Stimulated activated CD4-positive, alpha-beta T cell treated with anti-CD3 and anti-CD28 coated beads, Interleukin-15, amount 100 ng/mL, for 24 hours (primary cell): ENCODE measurements at regions not wholly inside any gene's neighbourhood (a gene's known extent, or its start where the extent isn't known, plus 50 kb on each side); places are given as distances from the start of the nearest gene placed in this dataset.

Experiments
- DNase-seq: peaks from one replicate; pipeline ENCODE4 v3.0.0-alpha.2; 2020

GRCh38 chr1:222283147-222283768 is 264.6 kb downstream of the HHIPL2 start:
- no peak for DNase-seq

- DNase-seq, result no peak
These were observed 268.3 kb downstream of the HHIPL2 start for GRCh38 chr1:222279591-222279990.

- DNase-seq, result no peak
These were observed 269.4 kb downstream of the HHIPL2 start for GRCh38 chr1:222278501-222278900.

GRCh38 chr1:222275729-222276465 is 272.0 kb downstream of the HHIPL2 start:
- no peak for DNase-seq

GRCh38 chr1:222275001-222275728 is 272.7 kb downstream of the HHIPL2 start:
- no peak for DNase-seq

GRCh38 chr1:222266223-222267196 is 281.4 kb downstream of the HHIPL2 start:
- no peak for DNase-seq

GRCh38 chr1:222263791-222264190 is 284.1 kb downstream of the HHIPL2 start:
- peak; percentile 4 for DNase-seq

GRCh38 chr1:222257027-222257426 is 290.9 kb downstream of the HHIPL2 start:
- no peak for DNase-seq

GRCh38 chr1:222256058-222256457 is 291.8 kb downstream of the HHIPL2 start:
- DNase-seq, result no peak

- DNase-seq, result no peak
These were observed 295.1 kb downstream of the HHIPL2 start for GRCh38 chr1:222252788-222253187.

GRCh38 chr1:222251847-222252246 is 296.1 kb downstream of the HHIPL2 start:
- no peak for DNase-seq

GRCh38 chr1:222250376-222250775 is 297.5 kb downstream of the HHIPL2 start:
- no peak for DNase-seq

- no peak for DNase-seq
These were observed 300.0 kb downstream of the HHIPL2 start for GRCh38 chr1:222247811-222248310.

- no peak for DNase-seq
These were observed 300.8 kb downstream of the HHIPL2 start for GRCh38 chr1:222247081-222247480.

- DNase-seq, result peak; percentile 8
These were observed 304.0 kb downstream of the HHIPL2 start for GRCh38 chr1:222243902-222244301.

GRCh38 chr1:222242492-222242891 is 305.4 kb downstream of the HHIPL2 start:
- DNase-seq, result no peak

GRCh38 chr1:222241410-222241809 is 306.5 kb downstream of the HHIPL2 start:
- no peak for DNase-seq

- DNase-seq, result no peak
These were observed 307.2 kb downstream of the HHIPL2 start for GRCh38 chr1:222240536-222241181.

GRCh38 chr1:222239130-222239529 is 308.8 kb downstream of the HHIPL2 start:
- no peak for DNase-seq

- no peak for DNase-seq
These were observed 313.6 kb downstream of the HHIPL2 start for GRCh38 chr1:222234351-222234750.

- no peak for DNase-seq
These were observed 314.3 kb downstream of the HHIPL2 start for GRCh38 chr1:222233444-222234158.
